NCI-H345 (cell line): ENCODE measurements at regions not wholly inside any gene's neighbourhood (a gene's known extent, or its start where the extent isn't known, plus 50 kb on each side); places are given as distances from the start of the nearest gene placed in this dataset.

Source experiments
- DNase-seq: peaks from one replicate; lab custom pipeline; 2025; lab: John Stamatoyannopoulos, UW

DNA sequence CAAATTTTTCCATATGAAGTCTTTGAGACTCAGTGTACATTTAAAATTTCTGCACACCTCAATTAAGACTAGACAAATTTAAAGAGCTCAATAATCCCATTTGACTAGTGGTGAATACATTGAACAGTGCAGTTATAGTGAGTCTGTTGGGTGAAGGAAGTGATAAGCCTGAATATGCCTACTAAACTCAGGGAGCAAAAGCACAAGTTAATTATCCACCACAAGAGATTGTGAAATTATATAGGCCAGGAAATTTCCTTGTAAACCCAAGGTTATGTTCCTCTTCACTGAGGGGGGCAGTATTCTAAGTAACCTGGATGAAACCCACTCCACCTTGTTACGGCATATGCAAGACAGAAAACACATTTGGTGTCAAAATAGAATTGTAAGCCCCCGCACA, 612.9 kb upstream of the DAB2 start:
- no peak for DNase-seq

DNA sequence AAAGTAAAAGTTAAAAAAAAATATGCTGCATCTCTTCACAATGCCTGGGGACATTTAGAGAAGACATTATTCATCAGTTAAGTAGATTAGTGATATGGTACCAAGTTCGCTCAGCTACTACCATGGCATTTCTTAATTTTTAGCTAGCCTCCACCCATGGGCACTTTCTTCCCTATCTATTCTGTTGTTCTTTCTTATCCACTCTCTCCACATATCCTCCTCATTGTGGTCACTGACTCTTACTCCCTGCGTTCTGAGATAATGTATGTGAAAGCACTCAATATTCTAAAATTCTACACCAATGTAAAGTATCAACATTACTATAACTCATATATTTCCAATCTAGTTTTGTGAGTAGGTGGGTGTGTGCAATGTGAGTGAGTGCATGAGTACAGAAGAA, 609.7 kb upstream of the DAB2 start:
- DNase-seq: no peak

DNA sequence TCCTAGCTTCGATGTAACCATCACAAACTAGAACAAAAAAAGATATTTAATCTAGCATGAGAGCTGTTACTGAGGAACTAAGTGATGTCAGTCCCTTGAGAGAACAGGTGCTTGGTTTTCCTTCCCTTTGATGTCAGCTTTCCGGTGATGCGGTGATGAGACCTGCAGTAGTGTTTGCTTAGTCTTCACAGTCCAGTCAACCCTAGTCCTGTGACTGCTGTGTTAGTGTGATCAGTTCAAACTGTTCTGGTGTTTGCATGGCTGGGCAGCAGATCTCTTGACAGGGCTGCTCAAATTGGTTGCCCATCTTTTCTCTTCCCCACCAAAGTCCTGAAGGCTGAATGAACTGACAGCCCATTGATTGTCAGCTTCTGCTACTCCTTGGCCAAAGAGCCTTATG, 608.6 kb upstream of the DAB2 start:
- DNase-seq: no peak

DNA sequence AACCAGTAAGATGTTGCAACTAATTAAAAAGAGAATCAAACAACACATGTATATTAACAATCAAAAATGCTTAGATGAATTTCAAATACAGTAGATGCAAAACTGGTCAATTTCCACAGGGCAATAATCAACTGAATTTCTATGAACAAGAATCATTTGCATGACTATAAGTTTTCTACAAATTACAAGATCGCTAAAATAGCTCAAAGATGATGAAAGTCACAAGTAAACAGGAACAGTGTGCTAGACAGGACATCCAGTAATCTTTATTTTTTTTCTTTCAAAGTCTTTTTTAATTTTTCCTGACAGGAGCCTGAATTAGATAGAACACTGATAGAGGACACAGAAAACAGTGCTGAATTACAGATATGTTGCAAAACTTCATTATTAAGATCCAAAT, 608.2 kb upstream of the DAB2 start:
- DNase-seq: no peak

DNA sequence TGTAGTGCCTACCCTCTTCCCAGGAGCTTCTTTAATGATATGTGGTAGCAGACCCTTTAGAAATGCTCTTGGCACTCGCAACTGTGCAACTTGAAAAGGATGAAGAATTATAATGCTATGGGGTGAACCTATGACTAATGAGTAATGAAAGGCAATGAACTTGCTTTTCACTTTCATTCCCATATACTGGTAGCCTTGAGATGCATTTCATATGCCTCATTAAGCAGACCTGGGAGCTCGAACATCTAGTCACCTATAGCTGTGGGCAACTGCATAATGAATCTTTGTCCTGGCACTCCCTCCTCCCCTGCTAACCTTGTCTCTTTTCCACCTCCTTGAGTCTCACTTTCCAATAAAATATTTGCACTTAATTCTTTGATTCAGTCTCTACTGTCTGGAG, 605.9 kb upstream of the DAB2 start:
- DNase-seq: no peak

DNA sequence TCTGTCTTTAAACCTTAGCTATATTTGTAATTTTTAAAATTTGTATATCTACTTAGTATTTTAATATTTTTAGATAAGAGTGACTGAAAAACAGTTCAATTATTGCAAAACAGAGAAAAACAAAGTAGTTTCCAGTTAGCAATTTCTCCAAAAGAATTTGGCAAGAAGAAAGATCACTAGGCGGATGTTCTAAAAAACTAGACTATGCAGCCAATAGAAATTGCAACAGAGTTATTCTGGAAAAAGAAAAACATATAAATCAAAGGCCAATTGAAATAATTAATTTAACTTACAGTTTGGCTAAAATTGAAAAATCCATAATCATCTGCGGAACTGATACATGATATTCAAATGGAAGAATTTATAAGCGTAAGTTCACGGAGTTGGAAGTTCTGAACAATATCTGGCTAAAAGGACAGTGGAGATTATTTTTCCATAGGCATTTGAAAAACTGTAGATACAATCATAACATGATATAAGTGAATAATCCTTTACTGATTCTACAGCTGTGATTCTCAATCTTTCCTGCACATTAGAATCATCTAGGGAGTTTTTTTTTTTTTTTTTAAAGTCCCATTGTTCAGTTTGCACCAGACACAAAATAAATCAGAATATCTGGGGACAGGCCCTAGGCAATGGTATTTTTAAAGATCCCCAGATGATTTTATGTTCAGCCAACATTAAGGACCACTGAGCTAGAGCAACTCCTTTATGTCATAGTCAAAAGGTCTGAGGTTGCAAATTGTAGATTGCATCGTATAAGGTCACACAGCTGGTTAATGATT, 605.1 kb upstream of the DAB2 start:
- DNase-seq: no peak

DNA sequence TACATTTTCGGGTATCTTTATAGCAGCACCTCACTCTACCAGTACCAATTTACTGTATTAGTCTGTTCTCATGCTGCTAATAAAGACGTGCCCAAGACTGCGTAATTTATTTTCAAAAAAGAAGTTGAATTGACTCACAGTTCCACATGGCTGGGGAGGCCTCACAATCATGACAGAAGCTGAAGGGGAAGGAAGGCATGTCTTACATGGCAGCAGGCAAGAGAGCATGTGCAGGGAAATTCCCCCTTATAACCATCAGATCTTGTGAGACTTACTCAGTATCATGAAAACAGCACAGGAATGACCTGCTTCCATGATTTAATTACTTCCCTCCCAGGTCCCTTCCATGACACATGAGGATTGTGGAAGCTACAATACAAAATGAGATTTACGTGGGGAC, 602.6 kb upstream of the DAB2 start:
- no peak for DNase-seq

DNA sequence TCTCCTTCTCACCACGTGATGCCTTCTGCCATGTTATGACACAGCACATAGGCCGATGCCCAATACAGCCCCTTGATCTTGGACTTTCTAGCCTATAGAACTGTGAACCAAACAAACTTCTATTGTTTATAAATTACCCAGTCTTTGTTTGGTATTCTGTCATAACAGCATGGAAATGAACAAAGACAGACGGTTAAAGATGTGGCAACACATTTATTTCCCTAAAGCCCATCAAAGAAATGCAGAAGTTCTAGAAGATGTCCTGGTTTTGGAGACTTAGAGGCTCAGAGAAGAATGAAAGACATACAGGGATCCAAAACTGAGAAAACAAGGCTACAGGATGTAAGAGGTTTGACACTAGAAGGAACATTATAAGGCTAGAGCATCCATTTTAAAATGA, 600.8 kb upstream of the DAB2 start:
- DNase-seq: no peak

DNA sequence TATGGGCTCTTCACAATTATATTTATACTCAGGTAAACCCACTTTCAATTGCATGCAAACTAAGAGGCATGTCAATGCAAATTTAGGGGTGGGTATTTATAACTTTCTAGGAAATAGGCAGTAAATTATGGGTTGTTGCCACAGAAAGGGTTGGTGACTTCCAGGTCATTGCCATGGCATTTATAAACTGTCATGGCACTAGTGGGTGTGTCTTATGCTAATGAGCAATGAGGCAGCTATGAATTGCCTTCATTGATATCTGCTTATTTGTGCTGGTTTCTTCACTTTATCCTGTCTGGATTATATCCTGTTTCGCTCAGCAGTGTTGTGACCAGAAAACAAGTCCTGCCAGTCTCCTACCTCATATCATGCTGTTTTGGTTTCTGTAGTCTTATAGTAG, 597.3 kb upstream of the DAB2 start:
- no peak for DNase-seq

DNA sequence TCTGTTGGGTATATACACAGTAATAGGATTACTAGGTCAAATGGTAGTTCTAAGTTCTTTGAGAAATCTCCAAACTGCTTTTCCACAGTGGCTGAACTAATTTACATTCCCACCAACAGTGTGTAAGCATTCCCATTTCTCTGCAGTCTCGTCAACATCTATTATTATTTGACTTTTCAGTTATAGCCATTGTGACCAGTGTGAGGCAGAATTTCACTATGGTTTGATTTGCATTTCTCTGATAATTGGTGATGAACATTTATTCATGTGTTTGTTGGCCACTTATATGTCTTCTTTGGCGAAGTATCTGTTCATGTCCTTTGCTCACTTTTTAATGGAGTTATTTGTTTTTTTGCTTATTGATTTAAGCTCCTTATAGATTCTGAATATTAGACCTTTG, 596.2 kb upstream of the DAB2 start:
- no peak for DNase-seq

DNA sequence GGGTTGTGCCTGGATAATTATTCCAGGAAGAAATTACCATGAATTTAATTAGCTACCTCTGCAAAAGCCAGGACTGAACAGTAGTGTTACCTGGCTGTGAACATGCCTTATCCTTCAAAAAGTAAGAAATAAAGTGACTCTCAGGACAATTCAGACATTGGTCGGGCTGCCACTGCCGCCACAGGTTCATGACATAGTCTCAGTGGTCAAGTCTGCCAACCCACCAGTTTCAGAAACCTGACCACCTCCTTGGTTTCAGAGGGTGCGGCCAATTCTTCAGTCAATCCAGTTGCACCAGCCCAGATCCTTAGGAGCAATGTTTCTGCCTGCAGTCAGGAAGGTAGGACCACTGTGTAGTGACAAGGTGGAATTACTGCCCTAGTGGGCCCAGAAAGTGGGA, 593.1 kb upstream of the DAB2 start:
- no peak for DNase-seq

DNA sequence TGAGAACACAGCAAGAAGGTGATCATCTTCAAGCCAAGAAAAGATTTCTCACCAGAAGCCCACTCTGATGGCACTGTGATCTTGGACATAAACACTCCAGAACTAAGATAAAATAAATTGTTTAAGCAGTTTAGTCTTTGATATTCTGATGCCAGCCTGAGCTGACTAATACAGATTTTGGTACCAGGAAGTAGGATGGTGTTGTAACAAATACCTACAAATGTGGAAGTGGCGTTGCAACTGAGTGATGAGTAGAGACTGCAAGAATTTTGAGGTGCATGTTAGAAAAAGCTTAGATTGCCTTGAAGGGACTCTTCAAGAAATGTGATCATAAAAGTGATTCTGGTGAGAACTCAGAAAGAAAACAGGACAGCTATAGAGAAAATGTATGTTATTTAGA, 592.4 kb upstream of the DAB2 start:
- no peak for DNase-seq

DNA sequence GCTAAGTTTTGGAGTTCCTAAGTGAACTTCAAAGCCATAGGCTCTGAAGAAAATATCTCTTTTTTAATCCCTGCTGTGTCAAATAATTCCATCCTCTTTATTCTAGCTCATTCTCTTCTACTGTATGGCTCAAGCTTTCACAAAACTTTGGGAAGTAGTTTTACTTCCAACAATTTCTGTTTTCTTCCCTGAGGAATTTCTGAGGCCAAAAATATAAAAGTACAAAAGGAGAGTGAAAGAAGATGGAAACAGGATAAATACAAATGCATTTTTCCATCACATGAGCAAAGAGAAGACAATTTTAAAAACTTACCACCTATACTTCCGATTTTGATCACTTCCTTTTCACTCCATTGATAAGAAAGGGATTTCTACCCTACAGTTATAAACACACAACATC, 585.7 kb upstream of the DAB2 start:
- DNase-seq: no peak

DNA sequence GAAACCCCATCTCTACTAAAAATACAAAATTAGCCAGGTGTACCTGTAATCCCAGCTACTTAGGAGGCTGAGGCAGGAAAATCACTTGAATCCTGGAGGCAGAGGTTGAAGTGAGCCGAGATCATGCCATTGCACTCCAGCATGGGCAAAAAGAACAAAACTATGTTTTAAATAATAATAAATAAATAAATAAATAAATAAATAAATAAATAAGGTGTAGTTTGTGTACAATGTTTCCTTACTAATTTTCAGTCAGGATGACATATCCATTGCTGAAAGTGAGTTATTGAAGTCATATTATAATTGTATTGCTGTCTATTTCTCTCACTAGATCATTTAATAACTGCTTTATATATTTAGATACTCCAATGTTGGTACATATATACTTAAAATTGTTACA, 581.5 kb upstream of the DAB2 start:
- DNase-seq: no peak

DNA sequence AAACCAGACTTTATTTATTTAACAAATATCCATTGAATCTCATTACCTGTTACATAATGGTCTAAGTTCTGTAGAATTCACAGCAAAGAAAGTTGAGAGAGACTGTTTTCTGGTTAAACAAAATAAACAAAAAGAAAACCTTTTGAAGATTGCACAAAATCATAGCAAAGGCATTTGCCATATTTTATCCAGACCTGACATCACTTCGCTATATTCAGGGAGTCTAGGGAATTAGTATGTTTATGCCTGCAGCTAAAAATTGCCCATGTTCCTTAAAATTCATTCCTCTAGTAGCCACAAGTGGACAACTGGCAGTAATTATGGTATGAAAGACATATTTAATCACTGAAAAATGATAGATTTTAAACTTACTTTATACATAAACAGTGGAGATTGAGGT, 577.0 kb upstream of the DAB2 start:
- no peak for DNase-seq

DNA sequence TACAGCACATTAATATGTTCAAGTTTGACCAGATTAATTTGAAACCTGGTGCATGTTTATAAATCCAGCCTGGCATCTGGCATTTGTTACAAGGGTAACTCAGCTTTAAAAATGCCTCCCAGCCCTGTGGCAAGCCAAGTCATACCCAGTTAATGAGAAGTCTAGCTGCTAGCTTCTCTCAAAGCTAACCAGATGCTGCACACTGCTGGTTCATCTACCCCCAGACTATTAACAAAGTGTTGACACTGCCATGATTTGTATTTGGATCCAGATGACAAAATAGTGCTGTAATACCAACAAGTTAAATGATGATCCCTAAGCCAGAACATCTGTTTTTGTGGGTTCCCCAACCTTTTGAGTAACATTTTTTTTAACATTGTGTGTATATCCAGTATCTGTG, 573.7 kb upstream of the DAB2 start:
- DNase-seq: no peak

DNA sequence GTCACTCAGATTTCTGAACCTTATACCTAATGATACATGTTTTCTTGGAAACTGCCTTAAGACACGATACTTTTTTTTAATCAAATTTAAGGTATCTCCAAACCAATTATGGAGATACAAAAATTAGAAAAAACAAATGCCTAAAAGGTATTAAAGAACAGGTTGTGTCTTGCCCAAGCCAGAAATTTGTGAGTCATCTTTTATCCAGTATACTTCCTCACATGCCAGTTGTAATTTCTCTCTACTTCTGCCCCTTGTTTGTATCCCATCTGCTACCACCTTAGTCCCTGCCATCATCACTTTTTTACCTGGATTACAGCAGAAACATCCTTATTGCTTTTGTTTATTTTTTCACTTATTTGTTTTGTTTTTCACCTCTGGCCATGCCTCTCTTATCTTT, 571.2 kb upstream of the DAB2 start:
- DNase-seq: no peak

DNA sequence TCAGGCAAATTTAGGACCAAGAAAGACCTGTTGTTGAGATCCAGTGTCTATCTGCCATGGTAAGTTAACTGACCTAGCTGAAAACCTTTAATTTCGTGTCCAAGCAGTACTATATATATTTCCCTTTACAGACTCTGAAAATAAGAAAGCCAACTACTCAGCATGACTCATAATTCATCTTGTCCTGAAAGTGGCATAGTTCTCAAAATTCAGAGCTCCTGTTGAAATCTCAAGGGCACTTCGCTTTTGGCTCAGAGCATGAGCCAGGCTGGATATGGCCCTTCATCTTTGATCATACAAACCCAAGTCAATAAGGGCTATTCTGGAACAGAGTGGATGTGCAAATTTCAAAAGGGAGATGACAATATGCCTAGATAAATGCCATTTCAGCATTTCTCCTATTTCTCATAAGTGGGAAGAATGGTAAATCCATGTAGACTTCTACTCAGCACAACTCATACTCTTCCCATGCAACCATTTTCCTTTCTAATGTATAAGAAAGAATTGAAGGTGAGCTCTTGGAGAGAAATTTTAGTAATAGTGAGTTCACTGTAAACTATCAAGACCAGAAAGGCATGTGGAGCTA, 567.9 kb upstream of the DAB2 start:
- no peak for DNase-seq

DNA sequence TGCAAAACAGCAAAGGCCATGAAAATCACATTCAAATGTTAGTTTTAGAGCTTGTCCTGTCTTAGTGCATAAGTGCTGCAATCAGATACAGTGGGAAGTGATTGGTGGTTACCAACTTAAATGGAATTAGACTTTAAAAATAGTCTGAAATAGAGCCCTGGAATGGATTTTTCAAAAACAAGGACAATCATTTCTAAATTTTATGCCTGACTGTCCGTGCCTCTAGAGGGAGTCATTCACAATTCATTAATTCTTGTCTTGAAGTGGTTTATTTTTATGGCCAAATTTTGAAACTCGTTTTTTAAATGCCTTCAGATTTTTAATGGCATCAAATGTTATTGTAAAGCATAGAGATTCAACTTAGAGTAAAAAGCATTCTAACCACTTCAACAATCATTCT, 561.8 kb upstream of the DAB2 start:
- no peak for DNase-seq

DNA sequence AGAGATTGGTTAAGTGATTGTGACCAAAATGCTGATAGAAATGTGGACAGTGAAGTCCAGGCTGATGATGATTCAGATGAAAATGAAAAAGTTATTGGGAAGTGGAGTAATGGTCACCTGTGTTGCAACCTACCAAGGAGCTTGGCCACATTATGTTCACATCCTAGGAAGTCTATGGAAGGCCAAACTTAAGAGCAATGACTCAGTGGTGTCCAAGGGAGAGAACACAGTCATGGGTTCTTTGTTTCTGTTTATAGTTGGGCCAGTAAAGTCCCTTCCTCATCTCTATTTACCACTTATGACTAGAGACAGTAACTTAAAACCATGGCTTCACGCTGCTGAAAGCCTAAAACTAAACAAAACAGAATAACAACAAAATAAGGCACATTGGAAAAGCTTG, 555.3 kb upstream of the DAB2 start:
- no peak for DNase-seq

DNA sequence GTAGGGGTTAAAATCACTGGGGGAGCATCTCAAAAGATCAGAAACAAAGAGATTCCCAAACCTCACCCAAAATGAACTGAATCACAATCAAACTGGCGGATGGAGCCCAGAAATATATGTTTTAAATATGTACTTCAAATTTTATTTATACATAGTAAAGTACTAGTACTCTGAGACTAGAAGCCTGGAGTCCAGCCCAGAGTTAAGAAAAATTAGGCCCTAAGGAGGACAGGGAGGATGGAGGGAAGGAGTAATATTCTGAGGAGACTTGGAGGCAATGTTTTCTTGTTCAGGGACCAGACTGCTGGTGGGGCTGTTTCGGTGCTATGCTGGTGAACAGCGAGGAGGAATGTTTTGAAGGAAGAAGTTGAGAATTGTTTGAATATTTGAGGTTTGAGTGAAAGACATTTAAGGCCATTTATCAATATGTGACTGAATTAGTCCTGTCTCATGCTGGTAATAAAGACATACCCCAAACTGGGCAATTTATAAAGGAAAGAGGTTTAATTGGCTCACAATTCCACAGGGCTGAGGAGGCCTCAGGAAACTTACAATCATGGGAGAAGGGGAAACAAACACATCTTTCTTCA, 552.4 kb upstream of the DAB2 start:
- DNase-seq: no peak

DNA sequence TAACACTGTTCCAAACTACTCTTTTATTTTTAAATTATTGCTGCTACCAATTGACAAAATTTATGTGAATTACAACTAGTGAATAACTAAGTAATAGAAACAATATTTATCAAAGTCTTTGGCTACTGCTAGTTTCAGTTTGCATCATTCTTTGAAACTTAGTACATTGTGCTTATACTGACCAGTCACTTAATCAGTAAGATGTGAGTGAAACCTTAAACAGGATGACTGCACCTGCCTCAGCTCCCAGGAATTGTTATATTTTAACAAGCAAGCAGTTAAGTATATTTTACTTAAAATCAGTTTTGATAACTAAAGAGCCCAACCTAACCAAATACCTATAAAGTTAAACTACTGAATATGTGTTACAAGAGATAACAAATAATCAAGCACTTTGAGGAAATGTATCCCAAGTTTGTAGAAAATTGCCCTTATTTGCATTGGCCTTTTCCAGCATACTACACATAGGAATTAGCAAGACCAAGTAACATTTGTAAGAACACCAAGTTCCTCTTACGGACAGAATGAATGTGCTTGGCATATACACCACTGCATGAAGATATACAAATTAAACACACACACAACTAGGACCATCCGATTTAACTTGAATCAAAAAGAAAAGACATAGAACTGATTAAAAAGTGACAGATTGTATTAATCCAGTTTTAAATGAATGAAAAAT, 545.5 kb upstream of the DAB2 start:
- DNase-seq: no peak

DNA sequence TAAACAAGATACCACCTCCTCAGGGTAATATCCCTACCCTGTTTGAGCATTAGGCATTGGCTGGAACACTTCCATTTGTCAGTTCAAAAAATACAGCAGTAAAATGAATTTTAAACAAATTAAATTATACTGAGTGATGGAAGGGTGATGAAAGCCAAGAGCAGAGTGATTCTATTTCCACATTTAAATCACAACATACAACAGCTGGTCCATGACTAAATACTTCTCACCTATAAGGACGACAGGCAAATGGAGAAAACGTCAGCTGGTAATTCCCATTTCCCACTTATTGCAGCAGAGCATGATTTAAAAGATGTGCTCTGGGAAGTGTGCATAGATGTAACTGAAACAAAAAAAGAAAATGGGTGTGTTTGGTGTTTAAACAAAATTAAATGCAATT, 543.6 kb upstream of the DAB2 start:
- no peak for DNase-seq
